ENCODE measurements at regions not wholly inside any gene's neighbourhood (a gene's known extent, or its start where the extent isn't known, plus 50 kb on each side); places are given as distances from the start of the nearest gene placed in this dataset.

GRCh38 chr4:152091405-152091804 is 330.6 kb upstream of the GATB start:
- ATAC-seq, result no peak
- Histone ChIP-seq H3K9me3 (no peaks in the 10 kb centered on the region), H3K4me1 (ENCODE audit: low read depth) (peaks cover 11% of the 10 kb centered on the region), H3K4me3 (no peak overlapping the region), H3K36me3 (ENCODE audit: low read depth) (no peaks in the 10 kb centered on the region)
- intact Hi-C loops (cut with DNase I, micrococcal nuclease), result no loop called here
- no peak for DNase-seq
- TF ChIP-seq CTCF (IDR thresholded peaks at IDR 0.05), result no peak

- TF ChIP-seq CTCF (IDR thresholded peaks at IDR 0.05), result no peak
- ATAC-seq (no peak), DNase-seq (no peak)
- Histone ChIP-seq H3K4me1 (ENCODE audit: low read depth) (peaks cover 8% of the 10 kb centered on the region), H3K36me3 (ENCODE audit: low read depth) (no peaks in the 10 kb centered on the region), H3K9me3 (no peaks in the 10 kb centered on the region), H3K4me3 (no peak overlapping the region)
- intact Hi-C loops (cut with DNase I, micrococcal nuclease), result no loop called here
Measured at GRCh38 chr4:152090543-152090942, 329.7 kb upstream of the GATB start.

- H3K4me1 ChIP-seq (ENCODE audit: low read depth), result peaks cover under 1% of the 10 kb centered on the region
- no peaks in the 10 kb centered on the region for H3K9me3 ChIP-seq
- ATAC-seq (no peak), DNase-seq (no peak)
- intact Hi-C loops (cut with DNase I, micrococcal nuclease), result no loop called here
- TF ChIP-seq CTCF (IDR thresholded peaks at IDR 0.05), result no peak
- H3K36me3 ChIP-seq (ENCODE audit: low read depth), result no peaks in the 10 kb centered on the region
- no peak overlapping the region for H3K4me3 ChIP-seq
Measured at GRCh38 chr4:152089584-152089983, 328.8 kb upstream of the GATB start.

- H3K4me3 ChIP-seq, result no peak overlapping the region
- no peak for TF ChIP-seq CTCF (IDR thresholded peaks at IDR 0.05)
- no peak for DNase-seq
Measured at GRCh38 chr4:152087335-152087734, 326.5 kb upstream of the GATB start.

GRCh38 chr4:152085657-152086056 is 324.9 kb upstream of the GATB start:
- DNase-seq (no peak), ATAC-seq (no peak)
- H3K4me1 ChIP-seq (ENCODE audit: low read depth), result no peaks in the 10 kb centered on the region
- H3K9me3 ChIP-seq, result no peaks in the 10 kb centered on the region
- H3K4me3 ChIP-seq, result no peak overlapping the region
- TF ChIP-seq CTCF (IDR thresholded peaks at IDR 0.05), result no peak
- intact Hi-C loops (cut with DNase I, micrococcal nuclease), result no loop called here
- H3K36me3 ChIP-seq (ENCODE audit: low read depth), result no peaks in the 10 kb centered on the region

More at GRCh38 chr4:152087335-152087734, 326.5 kb upstream of the GATB start:
- H3K4me1 ChIP-seq (ENCODE audit: low read depth), result no peaks in the 10 kb centered on the region
- ATAC-seq, result no peak
- H3K9me3 ChIP-seq, result no peaks in the 10 kb centered on the region
- H3K36me3 ChIP-seq (ENCODE audit: low read depth), result no peaks in the 10 kb centered on the region
- intact Hi-C loops (cut with DNase I, micrococcal nuclease), result no loop called here

GRCh38 chr4:152083338-152083737 is 322.5 kb upstream of the GATB start:
- H3K4me1 ChIP-seq (ENCODE audit: low read depth), result no peaks in the 10 kb centered on the region
- ATAC-seq (no peak), DNase-seq (no peak)
- no peaks in the 10 kb centered on the region for H3K36me3 ChIP-seq (ENCODE audit: low read depth)
- no peaks in the 10 kb centered on the region for H3K9me3 ChIP-seq
- H3K4me3 ChIP-seq, result no peak overlapping the region
- no peak for TF ChIP-seq CTCF (IDR thresholded peaks at IDR 0.05)
- intact Hi-C loops (cut with DNase I, micrococcal nuclease), result no loop called here
